ENCODE measurements at regions not wholly inside any gene's neighbourhood (a gene's known extent, or its start where the extent isn't known, plus 50 kb on each side); places are given as distances from the start of the nearest gene placed in this dataset.

- ATAC-seq (no peak), DNase-seq (ENCODE audit: low read depth, low spot score) (no peak)
- TF ChIP-seq POLR2AphosphoS5 (IDR thresholded peaks at IDR 0.05; ENCODE audit: low read depth, low read length) (no peak), CTCF (IDR thresholded peaks at IDR 0.05) (no peak), SIN3A (IDR thresholded peaks at IDR 0.05; ENCODE audit: borderline replicate concordance, insufficient read depth, low read depth, low read length) (no peak), REST (IDR thresholded peaks at IDR 0.05; ENCODE audit: insufficient read depth in 1 of 2, low read depth in 2 of 2, low read length in 1 of 2) (no peak), TCF7L2 (IDR thresholded peaks at IDR 0.05; ENCODE audit: low read depth, low read length) (no peak)
- no peaks in the 10 kb centered on the region for H3K36me3 ChIP-seq (ENCODE audit: control insufficient read depth, insufficient read depth, low read length)
- no peak overlapping the region for H3K4me3 ChIP-seq (ENCODE audit: low read depth in 2 of 2, low read length in 2 of 2)
- in situ Hi-C loops (cut with HindIII; ENCODE audit: low pct_unique_long_range_greater_than_20kb, low sequenced_read_pairs), result no loop called here
- intact Hi-C loops (cut with micrococcal nuclease; ENCODE audit: unreplicated experiment), result no loop called here
- no peaks in the 10 kb centered on the region for H3K9me3 ChIP-seq (ENCODE audit: control insufficient read depth, insufficient read depth, low read depth, low read length)
- BruUV-seq (replicated peaks), result no TSS peak
- CTCF ChIA-PET, result no interaction called here
- POLR2A ChIA-PET, result no interaction called here
- H3K27me3 ChIP-seq (ENCODE audit: control insufficient read depth, insufficient read depth, low read length), result no peaks in the 10 kb centered on the region
- no peak overlapping the region for H3K27ac ChIP-seq (ENCODE audit: low read length)
- no peaks in the 10 kb centered on the region for H3K4me1 ChIP-seq (ENCODE audit: control insufficient read depth, insufficient read depth, low read length)
These were observed 96.9 kb upstream of the IL6 start for GRCh38 chr7:22630069-22630468.

GRCh38 chr7:22629056-22629455 is 97.9 kb upstream of the IL6 start:
- no peak for ATAC-seq
- no peak for TF ChIP-seq SIN3A (IDR thresholded peaks at IDR 0.05; ENCODE audit: borderline replicate concordance, insufficient read depth, low read depth, low read length)
- no peak for TF ChIP-seq CTCF (IDR thresholded peaks at IDR 0.05)
- no peak for TF ChIP-seq POLR2AphosphoS5 (IDR thresholded peaks at IDR 0.05; ENCODE audit: low read depth, low read length)
- no peak for TF ChIP-seq REST (IDR thresholded peaks at IDR 0.05; ENCODE audit: insufficient read depth in 1 of 2, low read depth in 2 of 2, low read length in 1 of 2)
- no peak for TF ChIP-seq TCF7L2 (IDR thresholded peaks at IDR 0.05; ENCODE audit: low read depth, low read length)
- intact Hi-C loops (cut with micrococcal nuclease; ENCODE audit: unreplicated experiment), result no loop called here
- Histone ChIP-seq H3K27ac (ENCODE audit: low read length) (no peak overlapping the region), H3K4me3 (ENCODE audit: low read depth in 2 of 2, low read length in 2 of 2) (no peak overlapping the region), H3K9me3 (ENCODE audit: control insufficient read depth, insufficient read depth, low read depth, low read length) (no peaks in the 10 kb centered on the region), H3K4me1 (ENCODE audit: control insufficient read depth, insufficient read depth, low read length) (no peaks in the 10 kb centered on the region), H3K27me3 (ENCODE audit: control insufficient read depth, insufficient read depth, low read length) (no peaks in the 10 kb centered on the region), H3K36me3 (ENCODE audit: control insufficient read depth, insufficient read depth, low read length) (no peaks in the 10 kb centered on the region)
- in situ Hi-C loops (cut with HindIII; ENCODE audit: low pct_unique_long_range_greater_than_20kb, low sequenced_read_pairs), result no loop called here
- DNase-seq (ENCODE audit: low read depth, low spot score), result no peak
- POLR2A ChIA-PET, result no interaction called here
- no TSS peak for BruUV-seq (replicated peaks)
- CTCF ChIA-PET, result no interaction called here
